ENCODE measurements at regions not wholly inside any gene's neighbourhood (a gene's known extent, or its start where the extent isn't known, plus 50 kb on each side); places are given as distances from the start of the nearest gene placed in this dataset.
A peak's percentile ranks its signal among the peaks of the same experiment; 100 is the strongest.

GRCh38 chr6:44734886-44735629 lies 347.6 kb downstream of the CDC5L start:
- in situ Hi-C loops (cut with HindIII; ENCODE audit: low sequenced_read_pairs) = no loop called here
- no peak overlapping the region for H3K4me3 ChIP-seq (ENCODE audit: low read depth, low read length)
- TF ChIP-seq CTCF (IDR thresholded peaks at IDR 0.05; ENCODE audit: low read depth, low read length, missing control alignments) = no peak
- no peak for DNase-seq (ENCODE audit: low read depth)

- in situ Hi-C loops (cut with HindIII; ENCODE audit: low sequenced_read_pairs) = no loop called here
- peak; percentile 13 for DNase-seq (ENCODE audit: low read depth)
- H3K4me3 ChIP-seq (ENCODE audit: low read depth, low read length) = no peak overlapping the region
- no peak for TF ChIP-seq CTCF (IDR thresholded peaks at IDR 0.05; ENCODE audit: low read depth, low read length, missing control alignments)
Measured at GRCh38 chr6:44735630-44735963, 348.1 kb downstream of the CDC5L start.

- no peak for TF ChIP-seq CTCF (IDR thresholded peaks at IDR 0.05; ENCODE audit: low read depth, low read length, missing control alignments)
- DNase-seq (ENCODE audit: low read depth) = no peak
- in situ Hi-C loops (cut with HindIII; ENCODE audit: low sequenced_read_pairs) = no loop called here
- H3K4me3 ChIP-seq (ENCODE audit: low read depth, low read length) = no peak overlapping the region
Measured at GRCh38 chr6:44737341-44737740, 349.8 kb downstream of the CDC5L start.

GRCh38 chr6:44737829-44738528 lies 350.5 kb downstream of the CDC5L start:
- in situ Hi-C loops (cut with HindIII; ENCODE audit: low sequenced_read_pairs) = no loop called here
- no peak for TF ChIP-seq CTCF (IDR thresholded peaks at IDR 0.05; ENCODE audit: low read depth, low read length, missing control alignments)
- no peak overlapping the region for H3K4me3 ChIP-seq (ENCODE audit: low read depth, low read length)
- DNase-seq (ENCODE audit: low read depth) = no peak

- in situ Hi-C loops (cut with HindIII; ENCODE audit: low sequenced_read_pairs) = no loop called here
- no peak for TF ChIP-seq CTCF (IDR thresholded peaks at IDR 0.05; ENCODE audit: low read depth, low read length, missing control alignments)
- H3K4me3 ChIP-seq (ENCODE audit: low read depth, low read length) = no peak overlapping the region
- no peak for DNase-seq (ENCODE audit: low read depth)
Measured at GRCh38 chr6:44738601-44739146, 351.2 kb downstream of the CDC5L start.

GRCh38 chr6:44739181-44739580 lies 351.7 kb downstream of the CDC5L start:
- H3K4me3 ChIP-seq (ENCODE audit: low read depth, low read length) = no peak overlapping the region
- no peak for TF ChIP-seq CTCF (IDR thresholded peaks at IDR 0.05; ENCODE audit: low read depth, low read length, missing control alignments)
- in situ Hi-C loops (cut with HindIII; ENCODE audit: low sequenced_read_pairs) = no loop called here
- no peak for DNase-seq (ENCODE audit: low read depth)
